ENCODE measurements at regions not wholly inside any gene's neighbourhood (a gene's known extent, or its start where the extent isn't known, plus 50 kb on each side); places are given as distances from the start of the nearest gene placed in this dataset.

DNA sequence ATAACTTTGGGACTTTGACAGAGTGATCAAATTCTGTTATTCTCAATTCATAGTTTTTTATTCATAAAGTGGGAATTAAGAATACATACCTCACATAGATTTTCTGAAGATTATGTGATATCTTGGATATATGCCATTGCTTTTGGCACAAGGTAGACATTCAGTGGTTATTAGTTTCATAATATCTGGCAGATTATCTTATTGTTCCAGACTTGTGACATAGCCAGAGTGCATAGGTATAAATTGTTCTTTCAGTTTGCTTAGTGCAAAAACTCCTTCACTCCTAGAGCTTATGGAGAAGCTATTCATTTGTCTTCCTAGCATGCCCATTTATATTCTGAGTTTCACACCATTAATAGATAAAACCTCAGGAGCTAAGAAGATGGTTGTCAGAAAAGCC, 222.0 kb downstream of the KCNE4 start:
- intact Hi-C loops (cut with micrococcal nuclease) (no loop called here), dilution Hi-C loops (cut with HindIII; ENCODE audit: low sequenced_read_pairs, unreplicated experiment) (no loop called here), in situ Hi-C loops (cut with MboI; ENCODE audit: low sequenced_read_pairs) (no loop called here)
- H3K27me3 ChIP-seq (ENCODE audit: control insufficient read depth, insufficient read depth, low read length) = no peaks in the 10 kb centered on the region
- no peak overlapping the region for H2BK20ac ChIP-seq (ENCODE audit: low read depth, low read length)
- H3K36me3 ChIP-seq (ENCODE audit: control insufficient read depth, insufficient read depth, low read length) = no peaks in the 10 kb centered on the region
- no peak overlapping the region for H3K4me2 ChIP-seq (ENCODE audit: low read depth, low read length)
- H3K27ac ChIP-seq (ENCODE audit: insufficient read depth, low read length) = no peak overlapping the region
- H4K8ac ChIP-seq (ENCODE audit: low read depth in 2 of 2, low read length in 2 of 2) = no peak overlapping the region
- H4K20me1 ChIP-seq (ENCODE audit: insufficient read depth, low read length) = no peaks in the 10 kb centered on the region
- no peak for ATAC-seq (ENCODE audit: low read depth)
- H3K9me1 ChIP-seq (ENCODE audit: insufficient read depth, low read length) = no peaks in the 10 kb centered on the region
- H3K79me1 ChIP-seq (ENCODE audit: low read depth in 1 of 2, low read length in 2 of 2) = no peaks in the 10 kb centered on the region
- no peak overlapping the region for H3K18ac ChIP-seq (ENCODE audit: low read depth, low read length)
- no peak overlapping the region for H2AK9ac ChIP-seq (replicated peaks; ENCODE audit: low read depth, low read length, poor library complexity)
- H3K4ac ChIP-seq (ENCODE audit: low read depth, low read length) = no peak overlapping the region
- H3K4me1 ChIP-seq (ENCODE audit: control insufficient read depth, insufficient read depth, low read length) = no peaks in the 10 kb centered on the region
- no peak overlapping the region for H3K56ac ChIP-seq (ENCODE audit: extremely low read depth, insufficient read depth, low read length)
- H2BK120ac ChIP-seq (ENCODE audit: low read depth, low read length) = no peak overlapping the region
- no peaks in the 10 kb centered on the region for H3K9me3 ChIP-seq (ENCODE audit: control insufficient read depth, insufficient read depth, low read length)
- H3K4me3 ChIP-seq (ENCODE audit: insufficient read depth, low read depth, low read length) = no peak overlapping the region
- H4K91ac ChIP-seq (ENCODE audit: insufficient read depth, low read depth, low read length) = no peak overlapping the region
- H4K5ac ChIP-seq (ENCODE audit: low read depth, low read length) = no peak overlapping the region
- H2AK5ac ChIP-seq (ENCODE audit: low read depth, low read length) = no peak overlapping the region
- no peak overlapping the region for H2BK5ac ChIP-seq (ENCODE audit: low read depth, low read length, poor library complexity, severe bottlenecking)
- no peak overlapping the region for H3K9ac ChIP-seq (ENCODE audit: low read depth, low read length)
- no peak for TF ChIP-seq RAD21 (IDR thresholded peaks at IDR 0.05; ENCODE audit: low read length)
- no peak for TF ChIP-seq MAFK (IDR thresholded peaks at IDR 0.05; ENCODE audit: low read depth, low read length)
- no peak for TF ChIP-seq USF2 (IDR thresholded peaks at IDR 0.05; ENCODE audit: low read depth, low read length)
- TF ChIP-seq MAZ (IDR thresholded peaks at IDR 0.05; ENCODE audit: borderline replicate concordance, low read depth, low read length) = no peak
- TF ChIP-seq RCOR1 (IDR thresholded peaks at IDR 0.05; ENCODE audit: insufficient replicate concordance, low read length) = no peak
- TF ChIP-seq NFE2L2 (IDR thresholded peaks at IDR 0.05; ENCODE audit: low read depth, low read length) = no peak
- TF ChIP-seq MXI1 (IDR thresholded peaks at IDR 0.05; ENCODE audit: borderline replicate concordance, low read depth, low read length) = no peak
- no peak for TF ChIP-seq FOS (IDR thresholded peaks at IDR 0.05; ENCODE audit: low read depth, low read length)
- no peak for TF ChIP-seq POLR2A (IDR thresholded peaks at IDR 0.05; ENCODE audit: low read depth, low read length)
- TF ChIP-seq, protein P1, sequence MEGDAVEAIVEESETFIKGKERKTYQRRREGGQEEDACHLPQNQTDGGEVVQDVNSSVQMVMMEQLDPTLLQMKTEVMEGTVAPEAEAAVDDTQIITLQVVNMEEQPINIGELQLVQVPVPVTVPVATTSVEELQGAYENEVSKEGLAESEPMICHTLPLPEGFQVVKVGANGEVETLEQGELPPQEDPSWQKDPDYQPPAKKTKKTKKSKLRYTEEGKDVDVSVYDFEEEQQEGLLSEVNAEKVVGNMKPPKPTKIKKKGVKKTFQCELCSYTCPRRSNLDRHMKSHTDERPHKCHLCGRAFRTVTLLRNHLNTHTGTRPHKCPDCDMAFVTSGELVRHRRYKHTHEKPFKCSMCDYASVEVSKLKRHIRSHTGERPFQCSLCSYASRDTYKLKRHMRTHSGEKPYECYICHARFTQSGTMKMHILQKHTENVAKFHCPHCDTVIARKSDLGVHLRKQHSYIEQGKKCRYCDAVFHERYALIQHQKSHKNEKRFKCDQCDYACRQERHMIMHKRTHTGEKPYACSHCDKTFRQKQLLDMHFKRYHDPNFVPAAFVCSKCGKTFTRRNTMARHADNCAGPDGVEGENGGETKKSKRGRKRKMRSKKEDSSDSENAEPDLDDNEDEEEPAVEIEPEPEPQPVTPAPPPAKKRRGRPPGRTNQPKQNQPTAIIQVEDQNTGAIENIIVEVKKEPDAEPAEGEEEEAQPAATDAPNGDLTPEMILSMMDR (conservative IDR thresholded peaks at IDR 0.05; ENCODE audit: low read depth, low read length) = no peak
- no peak for TF ChIP-seq RFX5 (IDR thresholded peaks at IDR 0.05; ENCODE audit: low read depth, low read length)
- TF ChIP-seq SMC3 (IDR thresholded peaks at IDR 0.05; ENCODE audit: low read depth, low read length) = no peak
- TF ChIP-seq, protein P2, sequence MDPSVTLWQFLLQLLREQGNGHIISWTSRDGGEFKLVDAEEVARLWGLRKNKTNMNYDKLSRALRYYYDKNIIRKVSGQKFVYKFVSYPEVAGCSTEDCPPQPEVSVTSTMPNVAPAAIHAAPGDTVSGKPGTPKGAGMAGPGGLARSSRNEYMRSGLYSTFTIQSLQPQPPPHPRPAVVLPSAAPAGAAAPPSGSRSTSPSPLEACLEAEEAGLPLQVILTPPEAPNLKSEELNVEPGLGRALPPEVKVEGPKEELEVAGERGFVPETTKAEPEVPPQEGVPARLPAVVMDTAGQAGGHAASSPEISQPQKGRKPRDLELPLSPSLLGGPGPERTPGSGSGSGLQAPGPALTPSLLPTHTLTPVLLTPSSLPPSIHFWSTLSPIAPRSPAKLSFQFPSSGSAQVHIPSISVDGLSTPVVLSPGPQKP (IDR thresholded peaks at IDR 0.05; ENCODE audit: borderline replicate concordance, low read depth, low read length) = no peak
- no peak for TF ChIP-seq CHD1 (IDR thresholded peaks at IDR 0.05; ENCODE audit: low read depth, low read length)
- no peak for TF ChIP-seq BHLHE40 (IDR thresholded peaks at IDR 0.05; ENCODE audit: low read depth, low read length)
- TF ChIP-seq CEBPB (IDR thresholded peaks at IDR 0.05; ENCODE audit: low read depth, low read length) = no peak
- DNase-seq = no peak
- no TSS peak for BruUV-seq (replicated peaks)
- CTCF ChIA-PET = no interaction called here
- H3K23ac ChIP-seq (ENCODE audit: low read depth, low read length) = no peak overlapping the region
- no peak overlapping the region for H2BK15ac ChIP-seq (ENCODE audit: low read depth, low read length)
- no peak overlapping the region for H3K14ac ChIP-seq (replicated peaks; ENCODE audit: low read depth, low read length)
- H2AFZ ChIP-seq (replicated peaks; ENCODE audit: low read length, poor library complexity) = no peak overlapping the region
- POLR2A ChIA-PET (ENCODE audit: unreplicated experiment) = no interaction called here

All from IMR-90 (cell line).